ENCODE measurements at regions not wholly inside any gene's neighbourhood (a gene's known extent, or its start where the extent isn't known, plus 50 kb on each side); places are given as distances from the start of the nearest gene placed in this dataset.

DNA sequence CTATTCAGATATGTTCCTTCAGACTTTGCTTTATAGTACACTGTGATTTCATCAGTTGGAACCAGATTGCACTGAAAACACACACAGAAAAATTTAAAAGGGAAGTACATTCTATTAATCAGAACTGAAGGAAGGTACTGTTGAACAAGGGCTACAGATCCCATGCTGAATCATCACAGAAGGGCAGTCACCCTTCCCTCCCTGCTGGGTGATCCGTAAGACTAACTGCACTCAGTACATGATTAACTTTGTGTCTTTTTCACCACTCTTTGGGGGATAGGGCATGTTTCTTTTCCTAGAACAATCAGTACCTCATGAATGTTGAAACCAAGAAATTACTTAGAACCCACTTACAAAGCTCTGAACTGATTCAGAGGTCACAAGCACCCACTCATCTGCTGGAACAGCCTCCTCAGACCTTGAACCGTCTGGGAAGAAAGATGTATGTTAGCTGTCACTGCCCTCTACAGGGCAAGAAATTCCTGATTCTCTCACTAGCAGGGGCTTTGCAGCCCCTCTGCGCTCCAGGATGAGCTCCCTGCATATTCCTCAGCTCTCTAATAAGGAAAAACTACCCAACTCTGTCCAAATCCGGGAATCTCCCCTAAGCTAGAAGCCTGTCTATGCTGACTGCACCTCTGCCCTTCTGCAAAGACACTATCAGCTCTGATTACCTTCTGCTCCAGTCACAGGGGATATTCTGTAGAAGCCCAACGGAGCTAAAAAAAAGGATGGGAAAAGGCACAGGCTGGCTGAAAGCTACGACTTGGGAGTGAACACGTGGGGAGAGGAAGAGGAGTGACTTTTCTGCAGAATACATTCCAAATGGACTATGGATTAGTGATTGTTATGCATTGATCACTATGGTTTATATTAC lies 51.0 kb downstream of the IARS1 start:
- intact Hi-C loops (cut with DNase I; ENCODE audit: low total_unique reads): no loop called here
- Histone ChIP-seq H3K9me3 (no peaks in the 10 kb centered on the region), H3K36me3 (no peaks in the 10 kb centered on the region), H3K4me1 (no peaks in the 10 kb centered on the region), H3K4me3 (no peak overlapping the region), H3K27me3 (no peaks in the 10 kb centered on the region), H3K27ac (no peak overlapping the region)
- peak in 1 of 2 donors; percentile 22 for DNase-seq
- TF ChIP-seq, protein P1, sequence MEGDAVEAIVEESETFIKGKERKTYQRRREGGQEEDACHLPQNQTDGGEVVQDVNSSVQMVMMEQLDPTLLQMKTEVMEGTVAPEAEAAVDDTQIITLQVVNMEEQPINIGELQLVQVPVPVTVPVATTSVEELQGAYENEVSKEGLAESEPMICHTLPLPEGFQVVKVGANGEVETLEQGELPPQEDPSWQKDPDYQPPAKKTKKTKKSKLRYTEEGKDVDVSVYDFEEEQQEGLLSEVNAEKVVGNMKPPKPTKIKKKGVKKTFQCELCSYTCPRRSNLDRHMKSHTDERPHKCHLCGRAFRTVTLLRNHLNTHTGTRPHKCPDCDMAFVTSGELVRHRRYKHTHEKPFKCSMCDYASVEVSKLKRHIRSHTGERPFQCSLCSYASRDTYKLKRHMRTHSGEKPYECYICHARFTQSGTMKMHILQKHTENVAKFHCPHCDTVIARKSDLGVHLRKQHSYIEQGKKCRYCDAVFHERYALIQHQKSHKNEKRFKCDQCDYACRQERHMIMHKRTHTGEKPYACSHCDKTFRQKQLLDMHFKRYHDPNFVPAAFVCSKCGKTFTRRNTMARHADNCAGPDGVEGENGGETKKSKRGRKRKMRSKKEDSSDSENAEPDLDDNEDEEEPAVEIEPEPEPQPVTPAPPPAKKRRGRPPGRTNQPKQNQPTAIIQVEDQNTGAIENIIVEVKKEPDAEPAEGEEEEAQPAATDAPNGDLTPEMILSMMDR (IDR thresholded peaks at IDR 0.05): peak; percentile 9 to 46 (median 33)
- TF ChIP-seq POLR2A (IDR thresholded peaks at IDR 0.05): no peak

DNA sequence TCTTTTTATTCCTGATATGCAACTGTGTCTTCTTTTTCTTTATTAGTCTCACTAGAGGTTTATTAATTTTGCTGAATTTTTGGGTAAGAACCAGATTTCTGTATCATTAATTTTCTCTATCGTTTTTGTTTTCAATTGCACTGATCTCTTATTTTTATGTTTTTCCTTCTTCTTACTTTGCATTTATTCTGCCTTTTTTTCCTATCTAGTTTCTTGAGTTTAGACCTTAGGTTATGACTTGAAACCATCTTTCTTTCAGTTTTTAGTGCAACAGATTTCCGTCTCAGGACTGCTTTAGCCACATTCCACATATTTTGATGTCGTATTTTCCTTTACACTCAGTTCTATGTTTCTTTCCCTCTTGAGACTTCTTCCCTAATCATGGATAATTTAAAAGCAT lies 56.6 kb downstream of the IARS1 start:
- TF ChIP-seq, protein P1 (IDR thresholded peaks at IDR 0.05): no peak
- no peak for TF ChIP-seq POLR2A (IDR thresholded peaks at IDR 0.05)
- intact Hi-C loops (cut with DNase I; ENCODE audit: low total_unique reads): no loop called here
- H3K36me3 ChIP-seq: no peaks in the 10 kb centered on the region

DNA sequence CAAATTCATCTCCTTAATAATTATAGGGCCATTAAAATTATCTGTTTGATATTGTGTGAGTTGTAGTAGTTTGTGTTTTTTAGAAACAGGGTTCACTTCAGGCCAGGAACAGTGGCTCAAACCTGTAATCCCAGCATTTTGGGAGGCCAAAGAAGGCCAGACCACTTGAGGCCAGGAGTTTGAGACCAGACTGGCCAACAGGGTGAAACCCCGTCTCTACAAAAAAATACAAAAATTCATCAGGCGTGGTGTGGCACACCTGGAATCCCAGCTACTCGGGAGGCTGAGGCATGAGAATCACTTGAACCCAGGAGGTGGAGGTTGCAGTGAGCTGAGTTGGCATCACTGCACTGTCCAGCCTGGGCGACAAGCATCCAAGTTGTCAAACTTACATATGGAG lies 57.0 kb downstream of the IARS1 start:
- no peak for TF ChIP-seq POLR2A (IDR thresholded peaks at IDR 0.05)
- TF ChIP-seq, protein P1 (IDR thresholded peaks at IDR 0.05): no peak
- no peak overlapping the region for H3K27ac ChIP-seq
- no peaks in the 10 kb centered on the region for H3K4me1 ChIP-seq
- no peaks in the 10 kb centered on the region for H3K9me3 ChIP-seq
- intact Hi-C loops (cut with DNase I; ENCODE audit: low total_unique reads): no loop called here
- H3K27me3 ChIP-seq: no peaks in the 10 kb centered on the region
- no peak for DNase-seq
- no peak overlapping the region for H3K4me3 ChIP-seq
- no peaks in the 10 kb centered on the region for H3K36me3 ChIP-seq

More for the DNA sequence above, 56.6 kb downstream of the IARS1 start:
- Histone ChIP-seq H3K27ac (no peak overlapping the region), H3K4me1 (no peaks in the 10 kb centered on the region), H3K9me3 (no peaks in the 10 kb centered on the region), H3K27me3 (no peaks in the 10 kb centered on the region), H3K4me3 (no peak overlapping the region)
- DNase-seq: no peak

DNA sequence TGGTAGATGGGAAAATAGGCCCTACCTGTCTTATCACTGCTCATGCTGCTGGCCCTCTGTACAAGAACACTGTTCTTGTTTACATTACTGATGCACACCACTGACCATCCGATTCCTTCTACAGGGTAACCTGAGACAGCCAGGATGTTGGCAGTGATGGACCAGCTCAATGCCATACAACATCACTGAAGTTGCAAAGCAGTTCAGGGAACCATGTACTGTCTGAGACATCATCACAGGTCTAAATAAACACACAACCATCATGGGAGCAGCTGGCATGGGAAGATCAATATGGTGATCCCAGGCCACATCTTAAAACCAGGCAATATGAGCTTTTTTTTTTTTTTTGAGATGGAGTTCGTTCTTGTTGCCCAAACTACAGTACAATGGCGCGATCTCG lies 59.0 kb downstream of the IARS1 start:
- DNase-seq: no peak
- Histone ChIP-seq H3K4me1 (no peaks in the 10 kb centered on the region), H3K4me3 (no peak overlapping the region), H3K27ac (no peak overlapping the region), H3K27me3 (no peaks in the 10 kb centered on the region), H3K9me3 (no peaks in the 10 kb centered on the region), H3K36me3 (no peaks in the 10 kb centered on the region)
- intact Hi-C loops (cut with DNase I; ENCODE audit: low total_unique reads): no loop called here
- no peak for TF ChIP-seq POLR2A (IDR thresholded peaks at IDR 0.05)
- TF ChIP-seq, protein P1 (IDR thresholded peaks at IDR 0.05): no peak

DNA sequence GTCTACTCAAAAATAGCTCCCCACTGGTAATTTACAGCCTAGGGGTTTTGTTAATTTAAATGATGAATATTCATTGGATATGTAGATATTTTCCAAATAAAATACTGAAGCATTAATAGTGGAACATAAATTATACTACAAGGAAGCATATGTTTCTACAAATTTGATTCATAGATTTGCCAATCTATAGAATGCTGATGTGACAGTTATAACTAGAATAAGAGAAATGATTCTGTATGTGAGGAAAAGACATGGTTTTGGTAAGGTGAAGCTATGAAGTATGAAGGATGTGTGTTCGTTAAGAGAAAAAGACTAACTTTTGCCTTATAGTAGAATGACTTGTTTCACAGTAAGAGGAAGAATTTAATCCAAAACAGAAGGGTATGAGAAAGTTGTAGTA lies 61.3 kb downstream of the IARS1 start:
- H3K27ac ChIP-seq: no peak overlapping the region
- no peak overlapping the region for H3K4me3 ChIP-seq
- H3K9me3 ChIP-seq: no peaks in the 10 kb centered on the region
- no peaks in the 10 kb centered on the region for H3K4me1 ChIP-seq
- no peaks in the 10 kb centered on the region for H3K36me3 ChIP-seq
- no peaks in the 10 kb centered on the region for H3K27me3 ChIP-seq
- DNase-seq: no peak
- intact Hi-C loops (cut with DNase I; ENCODE audit: low total_unique reads): no loop called here
- no peak for TF ChIP-seq POLR2A (IDR thresholded peaks at IDR 0.05)
- TF ChIP-seq, protein P1 (IDR thresholded peaks at IDR 0.05): no peak

Data from uterus (tissue), 3 donors.